D721Med (cell line): ENCODE measurements at regions not wholly inside any gene's neighbourhood (a gene's known extent, or its start where the extent isn't known, plus 50 kb on each side); places are given as distances from the start of the nearest gene placed in this dataset.

Source experiments
- DNase-seq: peaks from one replicate; pipeline ENCODE4 v3.0.0; 2011; ENCODE audit warnings: low spot score; ENCODE audit not compliant: insufficient read length
- FAIRE-seq: peaks from 2 replicates; lab custom pipeline; 2011; peaks lifted over from hg19 to GRCh38; lab: Jason Lieb, UNC
- TF ChIP-seq, protein P1 (sequence below): IDR thresholded peaks from 2 replicates; pipeline ENCODE4 v1.5.1; 2012; ENCODE audit warnings: mild to moderate bottlenecking, control low read depth; ENCODE audit not compliant: insufficient read depth; ENCODE audit errors: missing control alignments

DNA sequence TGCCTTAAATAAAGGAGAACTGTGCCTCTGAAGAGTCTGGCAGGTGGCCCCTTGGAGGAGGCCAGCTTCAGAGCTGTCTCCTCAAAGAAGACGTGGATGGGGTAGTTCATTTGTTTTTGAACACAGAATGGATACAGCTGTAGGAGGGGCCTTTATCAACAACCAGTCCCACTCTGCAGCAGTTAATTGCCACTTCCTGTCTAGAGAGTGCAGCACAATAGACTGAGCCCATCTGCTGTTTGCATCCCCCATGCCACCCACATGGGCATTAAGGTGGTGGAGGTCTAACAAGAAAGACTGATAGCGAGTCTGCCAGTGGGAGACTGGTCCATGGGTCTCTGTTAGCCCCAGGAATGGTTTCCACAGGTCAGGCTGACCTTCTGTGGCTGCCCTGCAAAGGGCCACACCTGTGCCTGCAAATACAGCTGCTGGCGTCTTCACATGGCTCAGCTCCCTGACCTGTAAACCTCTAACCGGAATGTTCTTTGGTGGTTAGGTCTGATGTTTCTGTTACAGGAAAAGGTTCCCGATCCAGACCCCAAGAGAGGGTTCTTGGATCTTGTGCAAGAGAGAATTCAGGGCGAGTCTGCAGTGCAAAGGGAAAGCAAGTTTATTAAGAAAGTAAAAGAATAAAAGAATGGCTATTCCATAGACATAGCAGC lies 153.3 kb upstream of the ITGA6 start:
- TF ChIP-seq, protein P1, sequence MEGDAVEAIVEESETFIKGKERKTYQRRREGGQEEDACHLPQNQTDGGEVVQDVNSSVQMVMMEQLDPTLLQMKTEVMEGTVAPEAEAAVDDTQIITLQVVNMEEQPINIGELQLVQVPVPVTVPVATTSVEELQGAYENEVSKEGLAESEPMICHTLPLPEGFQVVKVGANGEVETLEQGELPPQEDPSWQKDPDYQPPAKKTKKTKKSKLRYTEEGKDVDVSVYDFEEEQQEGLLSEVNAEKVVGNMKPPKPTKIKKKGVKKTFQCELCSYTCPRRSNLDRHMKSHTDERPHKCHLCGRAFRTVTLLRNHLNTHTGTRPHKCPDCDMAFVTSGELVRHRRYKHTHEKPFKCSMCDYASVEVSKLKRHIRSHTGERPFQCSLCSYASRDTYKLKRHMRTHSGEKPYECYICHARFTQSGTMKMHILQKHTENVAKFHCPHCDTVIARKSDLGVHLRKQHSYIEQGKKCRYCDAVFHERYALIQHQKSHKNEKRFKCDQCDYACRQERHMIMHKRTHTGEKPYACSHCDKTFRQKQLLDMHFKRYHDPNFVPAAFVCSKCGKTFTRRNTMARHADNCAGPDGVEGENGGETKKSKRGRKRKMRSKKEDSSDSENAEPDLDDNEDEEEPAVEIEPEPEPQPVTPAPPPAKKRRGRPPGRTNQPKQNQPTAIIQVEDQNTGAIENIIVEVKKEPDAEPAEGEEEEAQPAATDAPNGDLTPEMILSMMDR: no peak
- no peak for DNase-seq
- FAIRE-seq: no peak

DNA sequence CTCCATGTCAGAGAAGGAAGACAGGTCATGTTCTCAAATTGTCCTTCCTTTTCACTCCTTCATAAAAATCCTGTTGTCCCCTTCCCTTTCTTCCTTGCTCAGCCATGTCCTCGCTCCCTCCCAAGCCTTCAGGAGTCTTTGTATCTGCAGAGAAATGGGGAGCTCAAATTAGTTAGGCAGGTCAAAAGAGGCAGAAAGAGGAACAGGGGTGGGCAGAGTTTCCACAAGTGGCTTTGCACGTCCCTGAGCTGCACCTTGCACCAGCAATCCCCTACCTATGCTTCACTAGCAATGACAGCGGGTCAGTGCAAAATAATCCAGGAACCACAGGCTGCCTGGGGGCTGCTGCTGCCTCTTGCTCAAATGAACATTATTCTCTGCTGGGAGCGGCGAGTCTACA lies 152.1 kb upstream of the ITGA6 start:
- no peak for FAIRE-seq

DNA sequence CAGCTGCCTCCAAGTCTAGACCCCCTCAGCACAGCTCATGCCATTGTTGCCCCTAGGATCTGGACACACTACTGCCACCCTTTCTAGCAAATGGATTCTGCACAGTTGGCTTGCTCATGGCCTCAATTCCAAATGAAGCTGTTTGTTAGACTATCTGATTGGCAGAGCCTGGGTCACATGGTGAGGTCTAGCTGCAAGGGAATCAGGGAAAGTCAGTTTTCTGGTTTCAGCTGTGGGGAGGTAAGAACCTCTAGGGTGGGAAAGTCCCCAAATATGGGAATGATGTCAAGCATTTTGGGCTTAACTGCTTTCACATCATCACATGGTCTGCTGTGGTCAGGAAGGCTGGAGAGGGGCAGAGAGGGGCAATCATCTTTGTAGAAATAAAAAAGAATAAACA lies 150.4 kb upstream of the ITGA6 start:
- DNase-seq (no peak), FAIRE-seq (no peak)
- TF ChIP-seq, protein P1: no peak

More for the DNA sequence above, 152.1 kb upstream of the ITGA6 start:
- TF ChIP-seq, protein P1: no peak
- DNase-seq: no peak

DNA sequence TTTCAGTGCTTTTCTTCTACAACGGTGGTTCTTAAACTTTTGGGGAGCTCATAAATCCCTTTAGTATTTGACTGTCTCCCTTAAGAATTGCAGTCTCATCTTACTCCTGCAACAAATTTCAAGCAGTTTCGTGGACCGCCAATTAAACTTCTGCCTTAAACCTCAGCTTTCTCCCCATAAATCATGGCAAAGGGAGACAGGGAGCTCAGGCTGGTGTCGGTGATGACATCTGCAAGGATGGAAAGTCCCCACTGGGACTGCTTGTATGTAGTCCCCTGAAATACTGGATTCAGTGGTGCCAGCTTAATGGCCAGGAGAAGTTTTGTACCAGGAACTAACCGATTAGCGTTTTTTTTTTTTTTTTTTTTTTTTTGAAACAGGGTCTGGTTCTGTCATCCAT lies 148.7 kb upstream of the ITGA6 start:
- DNase-seq (no peak), FAIRE-seq (no peak)
- TF ChIP-seq, protein P1: no peak

DNA sequence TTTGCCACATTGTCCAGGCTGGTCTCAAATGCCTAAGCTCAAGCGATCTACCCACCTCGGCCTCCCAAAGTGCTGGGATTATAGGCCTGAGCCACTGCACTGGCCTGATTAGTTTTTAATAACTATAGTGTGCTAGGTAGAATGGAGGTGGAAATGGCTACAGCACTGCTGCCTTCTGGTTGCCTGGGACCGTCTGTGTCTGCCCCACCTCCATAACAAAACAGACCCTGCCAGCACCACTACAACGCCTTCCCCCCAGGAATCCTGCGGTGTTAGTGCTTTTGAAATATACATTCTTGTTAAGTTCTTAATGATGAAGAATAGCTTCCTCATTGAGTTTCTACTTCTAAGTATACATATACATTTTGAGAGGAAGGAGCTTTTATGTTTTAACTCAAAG lies 148.2 kb upstream of the ITGA6 start:
- TF ChIP-seq, protein P1: no peak
- FAIRE-seq (no peak), DNase-seq (no peak)

DNA sequence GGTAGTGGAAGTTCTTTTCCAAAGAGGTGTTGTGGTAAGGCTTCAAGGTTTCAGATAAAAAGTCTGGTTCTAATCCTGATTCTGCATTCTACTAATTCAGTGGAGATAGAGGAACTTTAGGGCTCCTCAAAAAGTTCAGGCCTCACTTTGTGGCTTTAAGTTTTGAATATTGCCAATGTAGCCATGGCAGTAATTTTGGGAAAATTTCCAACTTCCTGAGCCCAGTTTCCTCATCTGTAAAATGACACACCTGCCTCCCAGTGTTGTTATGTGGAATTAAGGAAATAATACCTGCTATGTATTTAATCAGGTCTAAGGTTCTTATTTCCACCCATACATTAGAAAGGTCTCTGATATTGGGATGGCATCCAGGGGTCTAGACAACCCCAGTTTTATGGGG lies 147.6 kb upstream of the ITGA6 start:
- no peak for DNase-seq
- TF ChIP-seq, protein P1: no peak
- FAIRE-seq: no peak

DNA sequence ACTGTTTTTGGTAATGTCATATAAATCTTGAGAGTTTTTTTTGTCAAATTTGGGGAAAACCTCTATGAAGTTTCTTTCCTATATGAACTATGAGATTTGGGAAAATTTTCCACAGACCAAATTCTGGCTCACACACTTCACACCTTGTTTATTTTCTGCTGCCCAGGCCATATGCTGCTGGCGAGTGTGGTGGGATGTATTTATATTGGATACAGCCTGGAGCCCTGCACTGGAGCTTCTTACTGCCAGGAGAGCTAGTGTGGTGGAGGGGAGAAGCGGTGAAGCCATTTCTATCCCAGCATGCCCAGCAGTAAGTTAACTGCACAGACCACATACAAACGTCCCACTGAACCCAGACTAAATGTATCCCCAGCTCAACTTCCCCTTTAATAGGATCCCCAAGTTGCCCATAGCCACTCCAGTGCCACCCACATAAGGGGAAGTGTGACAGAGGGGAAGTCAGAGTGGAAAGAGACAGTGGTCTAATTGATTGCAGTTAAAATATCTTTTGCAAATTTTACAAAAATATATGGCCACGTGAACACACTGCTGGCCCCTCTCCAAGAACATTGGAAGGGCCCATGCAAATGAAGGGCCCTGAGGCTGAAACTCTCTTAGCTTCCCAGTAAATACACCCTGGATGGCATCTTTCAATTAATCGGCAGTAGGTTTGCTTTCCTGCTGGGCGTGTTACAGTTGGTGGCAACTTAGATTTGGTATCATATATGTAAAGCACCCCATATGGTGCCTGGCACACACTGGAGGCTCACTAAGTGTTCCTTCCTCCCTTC lies 146.6 kb upstream of the ITGA6 start:
- no peak for FAIRE-seq
- DNase-seq: no peak
- TF ChIP-seq, protein P1: no peak
